ENCODE measurements at regions not wholly inside any gene's neighbourhood (a gene's known extent, or its start where the extent isn't known, plus 50 kb on each side); places are given as distances from the start of the nearest gene placed in this dataset.
"Not testable (repeated sequence)": the region's sequence is repeated elsewhere in the genome, so short reads cannot be mapped to it uniquely, and the experiment has no call there.

DNA sequence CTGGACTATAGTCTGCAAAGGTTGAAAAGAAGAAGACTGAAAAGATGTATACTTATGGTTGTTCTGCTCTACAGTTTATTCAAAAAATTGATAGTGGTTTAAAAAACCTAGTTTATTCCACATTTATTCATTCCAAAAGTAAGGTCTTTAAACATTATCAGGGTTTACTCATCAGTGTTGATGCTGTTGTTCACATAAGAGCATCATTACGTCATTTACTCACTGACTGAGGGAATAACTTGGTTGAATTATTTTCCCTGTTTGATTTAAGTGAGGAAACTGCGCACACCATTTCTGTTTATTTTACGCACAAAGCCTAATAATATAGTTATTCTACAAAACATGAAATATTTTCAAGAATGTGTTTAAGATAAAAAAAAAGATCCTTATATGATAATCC lies 303.1 kb upstream of the PRKD1 start:
- no peak overlapping the region for H3K4me2 ChIP-seq
- H3K27me3 ChIP-seq, result no peaks in the 10 kb centered on the region
- H3K36me3 ChIP-seq, result no peaks in the 10 kb centered on the region
- H3K9me3 ChIP-seq, result no peaks in the 10 kb centered on the region
- no peak overlapping the region for H3K9ac ChIP-seq
- H4K20me1 ChIP-seq, result no peaks in the 10 kb centered on the region
- no peaks in the 10 kb centered on the region for H3K4me1 ChIP-seq
- H3K4me3 ChIP-seq, result no peak overlapping the region
- no peak overlapping the region for H3K27ac ChIP-seq
- TF ChIP-seq Cebpa-rat (IDR thresholded peaks at IDR 0.05), result no peak

DNA sequence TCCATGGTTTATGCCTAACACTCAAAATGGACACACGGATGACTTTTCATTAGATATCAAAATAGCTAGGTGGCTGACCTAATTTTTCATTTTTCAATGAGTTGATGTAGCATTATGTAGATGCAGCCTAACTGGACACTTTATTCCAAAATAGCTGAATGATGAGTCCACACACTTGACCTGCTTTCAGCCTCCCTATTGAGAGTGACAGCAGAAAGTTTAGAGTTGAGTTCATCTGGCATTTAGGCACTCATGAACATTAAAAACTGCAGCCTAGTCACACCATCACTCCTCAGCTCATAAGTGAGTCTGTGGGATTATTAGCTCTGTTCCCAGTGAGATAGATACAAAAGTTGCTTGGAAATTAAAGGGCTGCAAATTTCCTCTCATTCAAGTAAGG lies 307.3 kb upstream of the PRKD1 start:
- no peaks in the 10 kb centered on the region for H3K9me3 ChIP-seq
- no peaks in the 10 kb centered on the region for H4K20me1 ChIP-seq

DNA sequence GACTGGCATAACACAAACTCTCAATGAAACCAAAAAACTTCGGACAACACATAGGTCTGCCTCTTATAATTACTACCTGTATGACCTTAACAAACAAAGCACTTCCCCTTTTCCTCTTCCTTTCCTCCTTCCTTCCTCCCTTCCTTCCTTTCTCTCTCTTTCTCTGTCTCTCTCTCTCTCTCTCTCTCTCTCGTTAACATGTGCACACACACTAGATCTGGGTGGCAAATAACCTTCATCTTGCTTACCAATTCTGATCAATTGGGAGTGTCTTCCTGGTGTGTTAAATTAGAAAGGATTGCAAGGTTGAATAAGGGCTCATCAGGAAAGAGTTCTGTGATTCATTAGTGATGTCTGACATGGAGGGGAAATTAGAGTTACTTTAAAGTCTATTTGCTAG lies 307.8 kb upstream of the PRKD1 start:
- H3K4me1 ChIP-seq, result no peaks in the 10 kb centered on the region
- no peak overlapping the region for H3K9ac ChIP-seq
- H3K4me3 ChIP-seq, result no peak overlapping the region
- no peaks in the 10 kb centered on the region for H3K27me3 ChIP-seq
- H3K9me3 ChIP-seq, result no peaks in the 10 kb centered on the region
- H4K20me1 ChIP-seq, result no peaks in the 10 kb centered on the region
- no peak overlapping the region for H3K27ac ChIP-seq
- H3K4me2 ChIP-seq, result no peak overlapping the region
- H3K36me3 ChIP-seq, result no peaks in the 10 kb centered on the region
- no peak for TF ChIP-seq Cebpa-rat (IDR thresholded peaks at IDR 0.05)

More for the DNA sequence above, 307.3 kb upstream of the PRKD1 start:
- H3K9ac ChIP-seq, result no peak overlapping the region
- no peaks in the 10 kb centered on the region for H3K4me1 ChIP-seq
- no peak for TF ChIP-seq Cebpa-rat (IDR thresholded peaks at IDR 0.05)
- no peak overlapping the region for H3K27ac ChIP-seq
- no peaks in the 10 kb centered on the region for H3K27me3 ChIP-seq
- no peak overlapping the region for H3K4me2 ChIP-seq
- no peak overlapping the region for H3K4me3 ChIP-seq
- no peaks in the 10 kb centered on the region for H3K36me3 ChIP-seq

DNA sequence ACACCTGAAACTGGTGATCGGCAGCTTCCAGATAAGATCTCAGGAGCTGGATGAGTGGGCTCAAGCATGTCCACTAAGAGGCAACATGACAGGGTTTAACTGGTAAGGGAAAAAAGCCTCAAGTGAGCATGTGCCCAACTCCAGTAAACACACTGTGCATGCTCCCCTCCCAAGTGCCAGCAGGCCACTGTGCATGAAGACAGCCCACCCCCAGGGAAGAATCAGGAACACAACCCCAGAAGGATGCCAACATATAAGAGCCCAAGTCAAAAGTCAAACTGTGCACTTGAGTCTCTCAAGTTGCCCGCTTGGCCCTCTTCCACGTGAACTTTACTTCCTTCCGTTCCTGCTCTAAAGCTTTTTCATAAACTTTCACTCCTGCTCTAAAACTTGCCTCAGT lies 311.3 kb upstream of the PRKD1 start:
- Histone ChIP-seq H3K4me2 (no peak overlapping the region), H3K9ac (no peak overlapping the region), H3K4me1 (no peaks in the 10 kb centered on the region), H3K4me3 (no peak overlapping the region), H3K27me3 (no peaks in the 10 kb centered on the region), H3K27ac (no peak overlapping the region), H3K36me3 (no peaks in the 10 kb centered on the region), H3K9me3 (no peaks in the 10 kb centered on the region), H4K20me1 (no peaks in the 10 kb centered on the region)
- no peak for TF ChIP-seq Cebpa-rat (IDR thresholded peaks at IDR 0.05)

DNA sequence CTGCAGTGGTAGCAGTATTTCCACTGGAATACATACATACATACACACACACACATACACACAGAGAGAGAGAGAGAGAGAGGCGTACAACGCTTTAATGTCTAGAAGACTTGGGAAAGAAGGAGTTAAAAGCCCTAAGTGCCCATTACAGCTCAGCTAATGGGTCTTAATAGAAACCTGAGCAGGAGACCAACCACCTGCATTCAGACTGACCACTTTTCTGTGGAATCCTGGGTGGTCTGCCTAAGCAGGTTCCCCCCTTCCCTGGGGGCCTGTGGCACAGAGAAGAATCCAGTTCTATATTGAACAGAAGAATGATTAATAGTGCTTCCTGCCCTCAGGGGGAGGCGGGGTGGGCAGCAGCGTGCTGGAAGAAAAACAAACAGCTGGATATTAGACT lies 312.4 kb upstream of the PRKD1 start:
- H3K27me3 ChIP-seq, result no peaks in the 10 kb centered on the region
- no peak overlapping the region for H3K4me3 ChIP-seq
- H3K4me2 ChIP-seq, result no peak overlapping the region
- H3K9ac ChIP-seq, result no peak overlapping the region
- no peaks in the 10 kb centered on the region for H3K36me3 ChIP-seq
- no peak for TF ChIP-seq Cebpa-rat (IDR thresholded peaks at IDR 0.05)
- no peaks in the 10 kb centered on the region for H3K9me3 ChIP-seq
- H3K4me1 ChIP-seq, result no peaks in the 10 kb centered on the region
- no peak overlapping the region for H3K27ac ChIP-seq
- H4K20me1 ChIP-seq, result no peaks in the 10 kb centered on the region

DNA sequence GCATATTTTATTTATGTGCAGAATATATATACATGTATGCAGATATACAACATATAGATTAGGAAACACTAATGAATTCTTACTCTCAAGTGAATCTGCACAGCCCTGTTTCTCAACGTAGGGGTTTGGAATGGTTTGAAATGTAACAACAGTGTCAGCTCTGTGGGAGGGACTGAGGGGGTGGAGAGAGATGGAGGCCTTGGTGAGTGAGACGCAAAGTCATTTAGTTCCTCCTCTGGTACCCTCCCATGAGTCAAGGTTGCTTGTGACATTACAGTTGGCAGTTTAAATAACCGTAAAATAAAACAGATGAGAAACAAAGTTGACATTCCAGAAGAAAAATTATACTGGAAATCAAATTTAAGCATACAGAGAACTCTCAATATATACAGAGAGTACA lies 313.0 kb upstream of the PRKD1 start:
- no peak for TF ChIP-seq Cebpa-rat (IDR thresholded peaks at IDR 0.05)
- no peak overlapping the region for H3K4me2 ChIP-seq
- H4K20me1 ChIP-seq, result no peaks in the 10 kb centered on the region
- H3K4me3 ChIP-seq, result no peak overlapping the region
- H3K4me1 ChIP-seq, result no peaks in the 10 kb centered on the region
- H3K9me3 ChIP-seq, result no peaks in the 10 kb centered on the region
- no peak overlapping the region for H3K9ac ChIP-seq
- no peak overlapping the region for H3K27ac ChIP-seq
- no peaks in the 10 kb centered on the region for H3K27me3 ChIP-seq
- H3K36me3 ChIP-seq, result no peaks in the 10 kb centered on the region

DNA sequence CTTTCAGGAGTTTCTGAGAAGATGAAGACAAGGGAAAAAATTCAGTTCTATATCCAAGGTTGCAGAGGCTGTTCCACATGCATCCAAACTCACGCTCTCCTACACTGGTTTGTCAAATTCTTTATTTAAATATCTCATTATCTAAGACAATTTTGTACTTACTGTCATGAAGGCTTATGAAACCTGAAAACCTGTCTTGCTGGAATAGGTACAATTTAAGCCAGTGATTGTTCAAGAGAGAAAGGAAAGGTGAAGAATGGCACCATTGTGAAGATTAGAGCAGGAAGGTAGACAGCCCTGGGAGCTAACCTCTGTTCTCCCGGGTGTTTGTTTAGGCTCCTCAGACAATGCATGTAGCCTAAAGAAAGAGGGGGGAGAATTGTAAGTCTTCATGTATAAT lies 315.1 kb upstream of the PRKD1 start:
- no peak overlapping the region for H3K4me3 ChIP-seq
- no peaks in the 10 kb centered on the region for H3K36me3 ChIP-seq
- no peaks in the 10 kb centered on the region for H3K4me1 ChIP-seq
- no peak overlapping the region for H3K9ac ChIP-seq
- H3K4me2 ChIP-seq, result no peak overlapping the region
- H3K27ac ChIP-seq, result no peak overlapping the region
- no peaks in the 10 kb centered on the region for H4K20me1 ChIP-seq
- H3K27me3 ChIP-seq, result no peaks in the 10 kb centered on the region
- no peak for TF ChIP-seq Cebpa-rat (IDR thresholded peaks at IDR 0.05)
- H3K9me3 ChIP-seq, result no peaks in the 10 kb centered on the region

DNA sequence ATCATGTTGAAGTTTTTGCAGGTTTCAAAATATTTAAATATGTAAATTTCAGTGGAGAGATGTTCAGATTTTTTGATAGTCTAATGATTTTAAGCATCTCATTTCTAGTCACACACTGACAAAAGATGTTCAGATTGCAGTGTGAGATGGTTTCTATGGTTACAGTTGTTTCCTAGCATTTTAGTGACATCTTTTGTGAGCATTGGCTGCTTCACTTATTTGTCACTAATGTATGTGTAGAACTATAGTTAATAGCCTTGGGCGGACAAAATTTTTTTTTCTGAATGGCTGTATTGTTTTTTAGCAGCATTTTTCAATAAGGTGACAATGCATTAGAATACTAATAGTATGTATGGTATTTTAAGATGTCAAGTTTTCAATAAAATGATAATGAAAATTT lies 315.6 kb upstream of the PRKD1 start:
- Histone ChIP-seq H3K4me2 (no peak overlapping the region), H3K4me1 (no peaks in the 10 kb centered on the region), H3K9me3 (no peaks in the 10 kb centered on the region), H3K36me3 (no peaks in the 10 kb centered on the region), H3K9ac (no peak overlapping the region), H4K20me1 (no peaks in the 10 kb centered on the region), H3K27me3 (no peaks in the 10 kb centered on the region), H3K27ac (no peak overlapping the region), H3K4me3 (no peak overlapping the region)
- no peak for TF ChIP-seq Cebpa-rat (IDR thresholded peaks at IDR 0.05)

DNA sequence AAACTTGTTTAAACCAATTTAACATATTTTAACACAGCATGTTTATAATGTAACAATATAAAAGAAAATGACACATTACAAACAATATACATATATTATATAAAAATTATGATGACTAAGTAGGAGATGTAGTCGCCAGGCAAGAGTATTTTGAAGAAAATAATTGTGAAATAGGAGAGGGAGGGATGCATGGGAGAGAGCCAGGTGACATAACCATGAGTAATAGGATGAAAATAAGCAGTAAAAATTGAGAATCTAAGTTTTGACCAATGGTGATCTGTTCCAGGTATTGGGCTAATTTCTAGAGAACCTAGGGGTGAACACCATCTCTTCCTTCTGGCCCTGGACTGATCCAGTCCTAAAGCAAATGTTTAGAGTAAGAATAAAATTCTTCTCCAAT lies 315.2 kb upstream of the G2E3 start:
- Histone ChIP-seq H3K9me3 (no peaks in the 10 kb centered on the region), H3K27me3 (no peaks in the 10 kb centered on the region), H4K20me1 (no peaks in the 10 kb centered on the region), H3K27ac (no peak overlapping the region), H3K4me3 (no peak overlapping the region), H3K36me3 (no peaks in the 10 kb centered on the region), H3K4me2 (no peak overlapping the region), H3K9ac (no peak overlapping the region), H3K4me1 (no peaks in the 10 kb centered on the region)
- no peak for TF ChIP-seq Cebpa-rat (IDR thresholded peaks at IDR 0.05)

DNA sequence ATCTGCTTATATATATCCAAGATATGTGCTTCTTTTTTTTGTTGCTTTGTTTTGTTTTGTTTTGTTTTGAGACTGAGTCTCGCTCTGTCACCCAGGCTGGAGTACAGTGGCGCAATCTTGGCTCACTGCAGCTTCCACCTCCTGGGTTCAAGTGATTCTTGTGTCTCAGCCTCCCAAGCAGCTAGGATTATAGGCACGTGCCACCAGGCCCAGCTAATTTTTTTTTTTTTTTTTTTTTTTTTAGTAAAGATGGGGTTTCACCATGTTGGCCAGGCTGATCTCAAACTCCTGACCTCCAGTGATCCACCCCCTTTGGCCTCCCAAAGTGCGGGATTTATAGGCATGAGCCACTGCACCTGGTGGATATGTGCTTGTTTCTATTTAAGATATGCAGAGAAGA lies 314.6 kb upstream of the G2E3 start:
- H3K9ac ChIP-seq, H3K27me3 ChIP-seq, H3K4me1 ChIP-seq, H3K27ac ChIP-seq, H4K20me1 ChIP-seq, H3K9me3 ChIP-seq, H3K4me3 ChIP-seq, H3K4me2 ChIP-seq, H3K36me3 ChIP-seq: not testable (repeated sequence)

DNA sequence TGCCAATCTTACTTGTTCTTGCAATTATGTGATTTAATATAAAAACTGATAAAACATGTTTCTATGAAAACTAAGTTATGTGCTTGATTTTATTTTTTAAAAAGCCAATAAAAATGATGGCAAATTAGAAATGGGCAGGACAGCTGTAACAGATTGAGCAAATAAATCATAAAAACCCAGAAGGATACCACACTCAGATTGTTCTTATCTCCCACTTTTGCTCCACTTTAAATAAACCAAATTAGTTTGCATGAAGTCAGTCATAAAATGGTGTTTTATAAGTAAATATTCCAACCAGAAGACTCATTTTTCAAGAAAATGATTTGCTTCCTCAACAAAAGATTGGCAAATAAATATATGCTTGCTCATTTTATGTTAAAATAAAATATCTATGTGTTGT lies 307.9 kb upstream of the G2E3 start:
- no peaks in the 10 kb centered on the region for H3K27me3 ChIP-seq
- H3K9me3 ChIP-seq, result no peaks in the 10 kb centered on the region
- no peak overlapping the region for H3K9ac ChIP-seq
- no peak overlapping the region for H3K4me3 ChIP-seq
- no peak overlapping the region for H3K27ac ChIP-seq
- no peak overlapping the region for H3K4me2 ChIP-seq
- no peak for TF ChIP-seq Cebpa-rat (IDR thresholded peaks at IDR 0.05)
- H3K4me1 ChIP-seq, result no peaks in the 10 kb centered on the region
- H3K36me3 ChIP-seq, result no peaks in the 10 kb centered on the region
- H4K20me1 ChIP-seq, result no peaks in the 10 kb centered on the region
